Occipital lobe (tissue), 1 donor: ENCODE measurements at regions not wholly inside any gene's neighbourhood (a gene's known extent, or its start where the extent isn't known, plus 50 kb on each side); places are given as distances from the start of the nearest gene placed in this dataset.
A peak's percentile ranks its signal among the peaks of the same experiment; 100 is the strongest.

ENCODE experiments used
- DNase-seq: peaks from one replicate; lab custom pipeline; 2025; lab: John Stamatoyannopoulos, UW

- no peak for DNase-seq
These were observed 449.4 kb upstream of the POU3F3 start for GRCh38 chr2:104404526-104404925.

- DNase-seq, result no peak
These were observed 448.3 kb upstream of the POU3F3 start for GRCh38 chr2:104405623-104406022.

GRCh38 chr2:104406261-104406726 lies 447.6 kb upstream of the POU3F3 start:
- no peak for DNase-seq

GRCh38 chr2:104407641-104408040 lies 446.3 kb upstream of the POU3F3 start:
- no peak for DNase-seq

GRCh38 chr2:104408266-104408665 lies 445.6 kb upstream of the POU3F3 start:
- no peak for DNase-seq

GRCh38 chr2:104410136-104410535 lies 443.8 kb upstream of the POU3F3 start:
- DNase-seq, result no peak

GRCh38 chr2:104412384-104412783 lies 441.5 kb upstream of the POU3F3 start:
- DNase-seq, result no peak

GRCh38 chr2:104413890-104414289 lies 440.0 kb upstream of the POU3F3 start:
- DNase-seq, result no peak

GRCh38 chr2:104415284-104415683 lies 438.6 kb upstream of the POU3F3 start:
- no peak for DNase-seq

- DNase-seq, result no peak
These were observed 437.4 kb upstream of the POU3F3 start for GRCh38 chr2:104416339-104417000.

GRCh38 chr2:104420420-104420819 lies 433.5 kb upstream of the POU3F3 start:
- DNase-seq, result no peak

GRCh38 chr2:104420953-104421352 lies 433.0 kb upstream of the POU3F3 start:
- DNase-seq, result no peak

- DNase-seq, result no peak
These were observed 427.9 kb upstream of the POU3F3 start for GRCh38 chr2:104425850-104426595.

- DNase-seq, result no peak
These were observed 425.8 kb upstream of the POU3F3 start for GRCh38 chr2:104428155-104428554.

GRCh38 chr2:104429639-104430358 lies 424.1 kb upstream of the POU3F3 start:
- no peak for DNase-seq

GRCh38 chr2:104430359-104430740 lies 423.6 kb upstream of the POU3F3 start:
- DNase-seq, result peak; percentile 73

GRCh38 chr2:104430852-104431251 lies 423.1 kb upstream of the POU3F3 start:
- no peak for DNase-seq

- DNase-seq, result no peak
These were observed 422.2 kb upstream of the POU3F3 start for GRCh38 chr2:104431701-104432121.

GRCh38 chr2:104432401-104432800 lies 421.5 kb upstream of the POU3F3 start:
- DNase-seq, result no peak

- DNase-seq, result no peak
These were observed 420.9 kb upstream of the POU3F3 start for GRCh38 chr2:104432991-104433390.

- no peak for DNase-seq
These were observed 420.3 kb upstream of the POU3F3 start for GRCh38 chr2:104433657-104434056.

GRCh38 chr2:104434318-104434792 lies 419.6 kb upstream of the POU3F3 start:
- peak; percentile 43 for DNase-seq
